NCI-H2171 (cell line): ENCODE measurements at regions not wholly inside any gene's neighbourhood (a gene's known extent, or its start where the extent isn't known, plus 50 kb on each side); places are given as distances from the start of the nearest gene placed in this dataset.

Experiments
- DNase-seq: peaks from one replicate; lab custom pipeline; 2025; lab: John Stamatoyannopoulos, UW

DNA sequence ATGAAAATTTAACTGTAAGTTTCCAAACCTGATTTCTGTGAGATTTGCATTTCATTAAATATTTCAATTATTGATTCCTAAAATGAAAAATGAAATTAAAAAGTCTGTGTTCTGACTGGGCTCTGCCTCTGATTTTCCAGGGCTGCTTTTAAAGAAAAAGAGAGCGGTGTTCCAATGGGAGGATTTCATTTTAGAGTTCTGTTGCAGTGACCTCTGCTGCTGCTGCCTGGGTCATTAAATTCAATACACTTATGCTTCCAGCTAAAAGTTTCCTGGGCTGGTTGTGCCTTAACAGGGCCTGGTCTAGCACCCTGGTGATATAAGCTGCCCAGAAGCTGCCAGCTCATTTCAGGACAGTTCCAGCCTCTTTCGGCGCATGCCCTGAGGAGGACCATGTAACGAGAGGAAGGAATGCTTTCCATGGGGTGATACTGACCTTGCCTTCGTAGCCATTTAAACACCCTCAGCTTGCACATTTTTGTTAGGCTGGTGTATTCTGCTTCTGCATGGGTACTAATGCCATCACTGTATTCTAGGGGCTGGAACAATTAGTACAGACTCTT lies 93.3 kb downstream of the TMEM174 start:
- no peak for DNase-seq

DNA sequence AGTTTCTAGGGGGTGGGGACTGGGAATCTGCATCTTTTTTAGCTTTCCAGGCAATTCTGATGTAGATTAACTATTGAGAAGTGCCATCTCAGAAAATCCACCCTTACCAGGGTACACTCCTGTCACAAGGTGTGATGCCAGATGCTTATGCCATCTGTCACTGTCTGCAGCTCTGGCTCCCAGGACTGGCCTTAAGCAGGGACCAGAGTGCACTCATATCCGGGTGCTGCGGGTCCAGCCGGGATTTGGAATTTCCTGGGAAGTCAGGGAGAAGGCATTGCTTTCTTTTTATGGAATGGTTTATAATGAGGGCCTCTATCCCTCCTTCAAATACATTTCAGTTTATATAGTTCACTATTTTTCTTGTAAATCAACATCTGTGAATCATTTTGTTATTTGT lies 92.6 kb downstream of the TMEM174 start:
- DNase-seq = no peak

DNA sequence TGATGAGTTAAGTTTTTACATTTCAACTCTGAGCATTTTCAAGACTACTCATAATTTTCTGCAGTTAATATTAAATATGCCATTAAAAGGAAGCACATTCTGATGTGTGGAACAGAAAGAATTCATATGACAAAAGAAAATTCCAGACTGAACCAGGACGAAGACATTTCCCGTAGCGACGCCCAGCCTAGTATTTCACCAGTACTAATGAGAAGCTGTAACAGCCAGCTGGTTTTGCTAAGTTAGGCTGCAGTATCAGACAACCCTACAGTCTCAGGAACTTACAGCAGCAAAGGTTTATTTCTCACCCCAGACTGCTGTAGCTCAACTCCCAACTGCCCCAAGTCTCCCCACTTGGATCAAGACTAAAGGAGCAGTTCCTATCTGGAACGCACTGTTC lies 91.6 kb downstream of the TMEM174 start:
- no peak for DNase-seq

DNA sequence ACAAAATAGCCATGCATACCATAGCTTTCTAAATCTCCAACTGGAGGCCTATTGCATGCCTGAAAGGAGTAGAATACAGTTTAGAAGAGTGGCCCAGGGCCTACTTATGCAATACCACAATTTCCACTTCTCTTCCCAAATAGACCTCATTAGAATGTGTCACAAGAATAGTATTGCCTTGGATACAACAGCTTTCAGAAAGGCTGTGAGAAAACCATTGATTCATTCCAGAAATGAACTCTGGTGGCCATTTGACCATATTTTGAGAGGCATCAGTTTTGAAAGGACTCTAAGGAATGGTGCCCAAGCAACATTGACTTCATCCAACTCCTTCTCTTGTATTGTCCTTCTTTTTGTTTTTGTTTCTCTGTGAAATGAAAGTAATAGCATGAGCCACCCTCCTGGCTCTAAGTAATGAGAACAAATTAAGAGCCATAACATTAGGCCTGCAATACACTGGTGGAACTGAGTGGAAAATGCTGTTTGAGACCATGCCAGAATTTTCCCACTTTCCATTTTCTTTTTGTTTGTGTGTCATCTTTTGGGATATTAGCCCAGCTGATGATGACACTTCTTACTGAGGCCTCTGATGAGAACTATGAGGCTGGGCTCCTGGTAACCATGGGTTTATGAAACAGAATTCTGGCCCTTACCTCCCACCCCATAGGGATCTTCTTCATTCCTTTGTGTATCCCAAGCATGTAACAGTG lies 90.2 kb downstream of the TMEM174 start:
- no peak for DNase-seq

DNA sequence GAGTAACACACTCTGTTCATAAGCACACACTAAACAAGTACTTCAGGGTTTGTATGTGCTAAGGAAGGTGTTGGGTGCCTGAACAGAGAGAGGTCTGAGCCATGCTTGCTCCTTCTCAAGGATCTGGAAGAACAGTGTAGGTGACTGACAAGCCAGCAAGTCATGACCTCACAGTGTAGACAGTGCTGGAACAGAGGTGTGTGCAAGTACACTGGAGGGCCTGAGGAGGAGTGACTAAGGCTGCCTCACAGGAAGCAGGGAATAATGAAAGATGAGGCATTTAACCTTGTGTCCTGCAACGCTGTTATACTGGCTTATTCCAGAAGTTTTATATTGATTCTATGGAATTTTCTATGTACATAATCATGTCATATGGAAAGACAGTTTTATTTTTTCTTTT lies 83.9 kb downstream of the TMEM174 start:
- no peak for DNase-seq

DNA sequence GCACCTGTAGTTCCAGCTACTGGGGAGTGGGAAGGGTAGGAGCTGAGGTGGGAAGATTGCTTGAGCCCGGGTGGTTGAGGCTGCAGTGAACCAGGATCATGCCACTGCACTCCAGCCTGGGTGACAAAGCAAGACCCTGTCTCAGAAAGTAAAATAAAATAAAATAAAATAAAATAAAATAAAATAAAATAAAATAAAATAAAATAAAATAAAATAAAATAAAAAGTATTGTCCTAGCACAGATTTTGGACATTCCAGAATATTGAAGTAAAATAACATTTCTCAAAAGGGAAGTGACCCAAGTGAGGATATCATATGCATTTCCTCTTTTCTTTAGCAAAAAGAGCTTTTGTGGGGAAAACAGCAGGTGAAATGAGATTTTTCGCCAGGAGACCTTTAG lies 83.5 kb downstream of the TMEM174 start:
- DNase-seq = no peak

DNA sequence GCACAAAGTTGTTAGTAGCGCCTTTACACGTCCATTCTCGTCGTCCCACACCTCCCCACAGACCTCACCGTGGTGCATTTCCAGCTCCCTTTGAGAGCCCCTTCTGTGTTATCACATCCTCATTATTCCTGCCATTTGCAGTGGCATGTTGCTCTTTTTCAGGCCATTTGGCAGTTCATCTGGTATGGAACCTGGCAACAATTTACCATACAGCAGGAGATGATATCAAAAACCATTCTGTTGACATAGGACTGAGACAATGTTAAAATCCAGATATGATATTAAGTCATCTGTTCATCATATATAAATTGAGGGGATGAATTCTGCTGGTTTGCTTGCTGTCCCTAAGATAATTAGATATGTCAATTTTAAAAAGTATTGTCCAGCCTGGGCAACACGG lies 83.0 kb downstream of the TMEM174 start:
- DNase-seq = no peak

DNA sequence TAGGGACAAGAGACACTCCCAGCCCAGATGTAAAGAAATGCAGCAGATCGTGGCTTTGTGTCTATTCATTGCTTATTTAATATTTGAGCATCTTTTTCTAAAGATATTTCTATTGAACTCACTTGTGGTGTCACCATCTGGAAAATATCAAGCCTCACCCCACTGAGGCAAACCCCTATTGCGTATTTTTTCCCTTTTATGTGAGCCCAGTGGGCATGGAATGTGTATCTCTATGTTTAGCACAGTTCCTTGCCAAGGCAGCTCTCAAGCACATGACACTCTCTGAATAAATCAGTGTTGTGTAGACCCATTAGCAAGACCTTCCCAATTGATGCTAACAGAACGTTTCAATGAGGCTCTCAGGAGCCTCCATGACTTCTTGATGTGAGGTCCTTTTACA lies 81.6 kb downstream of the TMEM174 start:
- no peak for DNase-seq

DNA sequence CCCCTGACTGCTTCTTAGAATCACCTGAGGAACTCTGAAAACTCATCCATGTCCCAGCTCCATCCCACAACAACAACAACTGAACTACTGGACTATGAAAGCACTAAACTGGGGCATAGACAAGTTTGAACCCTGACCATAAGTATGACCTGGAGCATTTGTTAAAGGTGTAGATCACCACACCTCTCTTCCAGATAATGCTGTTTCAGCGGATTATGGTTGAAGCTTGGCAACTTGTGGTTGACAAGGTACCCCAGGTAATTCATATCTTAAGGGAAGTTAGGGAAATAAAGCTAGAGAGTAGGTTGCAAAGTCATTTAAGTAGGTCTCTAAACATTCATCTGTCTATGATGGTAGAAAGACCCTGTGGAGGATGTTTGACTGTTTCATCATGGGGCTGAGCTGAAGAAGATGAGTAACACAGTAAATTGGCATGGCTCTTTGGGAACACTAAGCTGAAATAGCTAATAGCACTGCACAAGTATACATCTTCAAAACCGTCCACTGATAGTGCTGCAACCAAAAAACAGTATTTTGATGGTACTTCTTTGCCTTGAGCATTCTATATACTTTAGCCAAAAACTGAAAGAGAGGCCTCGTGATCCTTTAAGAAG lies 80.2 kb downstream of the TMEM174 start:
- DNase-seq = no peak

DNA sequence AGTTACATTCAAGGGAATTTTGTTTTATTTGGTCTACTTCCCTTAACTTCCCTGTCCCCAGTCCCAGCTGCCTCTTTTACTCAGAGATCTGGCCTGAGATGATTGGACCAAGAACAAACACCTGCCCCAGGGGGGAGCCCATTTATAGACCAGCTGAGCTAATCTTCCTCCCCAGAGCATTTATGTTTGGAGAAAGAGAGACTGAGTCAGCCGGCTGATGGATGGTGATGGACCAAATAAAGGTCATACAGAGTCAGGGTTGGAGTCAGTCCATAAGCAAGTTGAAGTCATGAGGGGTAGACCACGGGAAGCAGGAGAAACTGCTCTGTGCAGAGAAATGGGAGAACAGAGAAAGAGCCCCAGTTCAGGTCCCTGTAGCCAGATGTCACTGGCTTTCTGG lies 77.7 kb downstream of the TMEM174 start:
- no peak for DNase-seq

DNA sequence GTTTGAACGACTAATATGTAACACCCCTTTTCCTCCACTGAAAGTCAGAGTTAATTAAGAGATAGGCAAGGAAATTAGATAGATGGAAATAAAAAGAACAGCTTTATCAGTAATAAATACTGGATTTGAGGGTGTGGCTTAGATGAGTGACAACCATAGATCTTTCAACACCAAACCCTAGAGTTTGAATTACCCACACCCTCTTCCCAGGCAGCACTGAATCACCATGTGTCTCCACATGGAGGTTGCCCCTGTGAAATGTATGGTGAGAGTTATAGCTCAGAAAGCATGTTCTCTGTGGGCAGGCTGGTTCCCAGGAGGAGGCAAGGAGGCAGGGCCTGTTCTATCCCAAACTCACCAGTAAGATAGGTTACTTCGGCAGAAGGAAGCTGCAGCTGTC lies 69.7 kb downstream of the TMEM174 start:
- DNase-seq = no peak

DNA sequence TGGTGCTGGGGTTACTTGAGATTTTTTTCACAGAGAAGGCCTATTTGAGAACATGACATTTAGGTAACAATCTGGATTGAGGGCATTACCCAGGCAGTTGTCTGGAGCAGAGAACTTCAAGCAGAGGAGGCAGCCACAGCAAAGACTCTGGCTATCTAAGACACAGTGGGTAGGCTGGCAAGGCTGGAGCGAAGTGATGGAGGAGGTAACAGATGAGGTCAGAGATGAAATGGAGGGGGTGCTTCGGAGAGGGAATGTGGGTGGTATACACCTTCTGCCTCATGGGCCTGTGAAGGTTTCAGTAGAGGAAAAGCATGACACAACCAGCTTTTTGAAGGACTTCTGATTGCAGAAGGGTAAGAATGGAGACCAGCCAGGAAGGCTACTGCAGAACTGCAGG lies 65.9 kb downstream of the TMEM174 start:
- DNase-seq = no peak

DNA sequence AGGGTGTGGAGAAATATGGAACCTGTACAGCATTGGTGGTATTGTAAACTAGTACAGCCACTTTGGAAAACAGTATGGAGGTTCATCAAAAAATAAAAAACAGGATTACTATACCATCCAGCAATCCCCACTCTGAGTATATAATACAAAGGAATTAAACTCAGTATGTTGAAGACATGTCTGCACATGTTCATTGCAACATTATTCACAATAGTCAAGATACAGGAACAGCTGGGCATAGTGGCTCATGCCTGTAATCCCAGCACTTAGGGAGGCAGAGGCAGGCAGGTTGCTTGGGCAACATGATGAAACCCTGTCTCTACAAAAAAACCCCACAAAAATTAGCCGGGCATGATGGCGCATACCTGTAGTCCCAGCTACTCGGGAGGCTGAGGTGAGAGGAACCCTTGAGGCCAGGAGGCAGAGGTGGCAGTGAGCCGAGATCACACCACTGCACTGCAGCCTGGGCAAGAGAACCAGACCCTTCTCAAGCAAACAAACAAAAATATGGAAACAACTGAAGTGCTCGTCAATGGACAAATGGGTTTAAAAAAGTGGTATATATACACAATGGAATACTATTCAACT lies 63.6 kb downstream of the TMEM174 start:
- DNase-seq = peak; percentile 43

DNA sequence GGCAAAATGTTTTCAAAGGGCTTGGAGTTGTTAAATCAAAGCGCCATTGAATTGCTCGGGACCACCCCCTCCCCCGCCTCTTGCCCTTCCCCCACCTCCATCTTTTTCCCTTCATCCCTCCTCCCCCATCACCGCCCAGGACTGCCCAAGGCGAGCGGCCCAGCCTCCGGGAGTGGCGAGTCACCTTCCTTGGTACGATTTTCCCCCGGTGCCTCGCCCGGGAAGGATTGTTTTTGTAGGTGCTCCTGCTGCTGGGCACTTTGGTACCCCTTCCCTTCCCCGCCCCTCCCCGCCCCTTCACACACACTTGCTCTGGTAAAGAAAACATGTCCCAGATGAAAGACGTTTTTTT lies 61.2 kb downstream of the TMEM174 start:
- DNase-seq = no peak

DNA sequence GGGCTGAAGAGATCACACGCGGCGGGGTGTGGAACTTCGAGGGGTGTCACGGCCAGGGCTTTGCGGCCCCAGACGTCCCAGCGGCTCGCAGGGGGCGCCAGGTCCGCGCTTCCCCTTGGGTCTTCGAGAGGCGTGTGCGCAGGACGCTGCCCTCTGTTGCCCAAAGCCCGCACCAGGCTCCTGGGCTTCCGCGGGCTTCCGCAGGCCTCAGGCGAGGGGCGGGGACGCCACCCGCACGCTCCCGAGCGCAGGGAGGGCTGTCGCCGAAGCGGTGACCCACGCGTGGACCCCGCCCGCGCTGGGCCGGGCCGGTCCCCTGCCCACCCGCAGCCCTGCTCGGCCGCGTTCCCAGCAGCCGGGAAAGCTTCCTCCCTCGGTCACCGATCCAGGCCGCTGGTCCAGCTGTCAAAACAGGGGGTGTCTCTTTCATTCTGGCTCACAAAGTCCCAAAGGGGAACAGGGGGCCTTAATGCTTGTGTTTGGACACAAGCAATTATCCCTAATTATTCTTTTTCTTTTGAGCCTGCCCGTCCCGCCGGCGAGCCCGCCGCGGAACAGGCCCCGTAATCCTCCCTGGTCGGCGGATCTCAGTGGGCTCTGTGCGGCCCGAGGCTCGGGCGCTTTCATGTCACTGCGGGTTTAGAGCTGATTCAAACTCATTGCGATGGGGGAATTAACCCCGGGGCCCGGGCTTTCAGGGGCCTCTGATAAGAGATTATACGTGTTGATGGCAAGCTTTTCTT lies 60.6 kb downstream of the TMEM174 start:
- DNase-seq = no peak

DNA sequence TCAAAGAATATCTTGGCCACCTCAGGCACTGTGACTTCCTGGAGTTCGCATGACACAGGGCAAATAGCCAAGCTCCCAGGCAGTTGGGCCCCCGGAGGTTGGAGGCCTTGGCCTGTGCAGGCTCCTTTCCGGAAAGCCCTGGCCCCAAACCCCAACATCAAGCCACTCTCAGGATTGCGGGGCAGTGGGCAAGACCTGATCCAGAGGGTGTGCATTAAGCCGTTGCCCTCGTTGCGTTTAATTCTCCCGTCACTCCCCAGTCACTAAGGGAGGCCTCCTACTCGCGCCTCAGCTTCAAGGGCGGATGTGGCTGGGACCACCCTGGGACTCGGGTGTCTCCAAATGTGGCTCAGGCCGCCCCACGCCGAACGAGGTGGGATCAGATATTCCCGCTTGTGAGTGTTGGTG lies 60.1 kb downstream of the TMEM174 start:
- no peak for DNase-seq

DNA sequence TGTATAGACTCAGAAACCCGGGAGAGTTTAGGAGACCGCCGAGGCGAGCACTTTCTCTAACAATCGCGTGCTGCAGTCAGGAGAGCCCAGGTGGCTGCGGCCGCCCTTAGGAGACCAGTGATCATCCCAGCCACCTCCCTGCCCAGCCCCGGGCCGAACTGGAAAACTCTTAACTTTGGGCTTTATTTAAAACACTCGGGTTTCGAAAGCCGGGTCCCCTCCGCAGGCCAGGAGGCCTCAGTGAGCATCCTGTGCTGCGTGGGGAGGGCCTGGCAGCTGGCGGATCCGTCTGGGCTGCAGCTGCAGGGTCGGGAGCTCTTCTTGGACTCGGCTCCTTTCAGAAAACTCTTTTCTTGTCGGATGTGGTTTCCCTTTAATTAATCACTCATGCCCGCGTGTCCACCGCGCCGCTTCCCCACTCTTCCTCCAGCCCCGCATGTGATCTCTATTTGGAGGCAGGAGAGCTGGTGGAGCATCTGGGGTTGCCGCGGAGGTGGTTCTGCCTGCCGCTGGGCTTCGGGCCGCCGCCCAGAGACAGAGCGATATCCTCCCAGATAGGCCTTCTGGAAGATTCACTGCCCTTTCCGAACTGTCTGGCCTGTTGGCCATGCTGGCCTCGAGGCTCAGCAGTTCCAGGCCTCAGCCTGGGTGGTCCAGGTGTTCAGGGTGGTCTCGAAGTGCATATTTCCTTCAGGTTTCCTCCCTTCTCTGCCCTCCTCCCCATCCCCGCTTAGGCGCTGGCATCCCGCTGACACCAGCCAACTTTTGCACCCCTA lies 59.5 kb downstream of the TMEM174 start:
- no peak for DNase-seq

DNA sequence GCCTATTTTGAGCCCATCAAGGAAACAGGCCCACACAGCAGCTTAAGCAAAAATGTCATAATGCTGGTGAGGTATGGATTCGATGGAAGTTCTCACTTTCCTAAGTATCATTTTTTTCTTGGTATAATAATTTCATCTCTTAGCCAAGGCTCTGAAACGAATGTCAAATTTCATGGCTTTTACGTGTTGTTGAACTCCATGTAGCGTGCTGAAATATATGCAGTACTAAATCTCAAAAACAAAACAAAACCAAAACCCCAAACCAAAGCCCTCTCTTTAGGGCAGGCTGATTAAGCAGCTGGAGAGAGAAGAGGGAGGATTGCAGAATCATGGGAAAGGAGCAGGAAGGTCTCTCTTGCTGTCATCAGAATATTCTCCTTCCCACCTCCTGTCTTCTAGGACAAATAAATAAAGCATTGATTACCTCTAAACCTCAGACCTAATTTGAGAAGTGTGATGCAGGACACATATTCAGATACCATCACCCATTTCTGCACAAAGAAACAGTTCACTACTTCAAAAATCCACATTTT lies 58.3 kb downstream of the TMEM174 start:
- DNase-seq = no peak

DNA sequence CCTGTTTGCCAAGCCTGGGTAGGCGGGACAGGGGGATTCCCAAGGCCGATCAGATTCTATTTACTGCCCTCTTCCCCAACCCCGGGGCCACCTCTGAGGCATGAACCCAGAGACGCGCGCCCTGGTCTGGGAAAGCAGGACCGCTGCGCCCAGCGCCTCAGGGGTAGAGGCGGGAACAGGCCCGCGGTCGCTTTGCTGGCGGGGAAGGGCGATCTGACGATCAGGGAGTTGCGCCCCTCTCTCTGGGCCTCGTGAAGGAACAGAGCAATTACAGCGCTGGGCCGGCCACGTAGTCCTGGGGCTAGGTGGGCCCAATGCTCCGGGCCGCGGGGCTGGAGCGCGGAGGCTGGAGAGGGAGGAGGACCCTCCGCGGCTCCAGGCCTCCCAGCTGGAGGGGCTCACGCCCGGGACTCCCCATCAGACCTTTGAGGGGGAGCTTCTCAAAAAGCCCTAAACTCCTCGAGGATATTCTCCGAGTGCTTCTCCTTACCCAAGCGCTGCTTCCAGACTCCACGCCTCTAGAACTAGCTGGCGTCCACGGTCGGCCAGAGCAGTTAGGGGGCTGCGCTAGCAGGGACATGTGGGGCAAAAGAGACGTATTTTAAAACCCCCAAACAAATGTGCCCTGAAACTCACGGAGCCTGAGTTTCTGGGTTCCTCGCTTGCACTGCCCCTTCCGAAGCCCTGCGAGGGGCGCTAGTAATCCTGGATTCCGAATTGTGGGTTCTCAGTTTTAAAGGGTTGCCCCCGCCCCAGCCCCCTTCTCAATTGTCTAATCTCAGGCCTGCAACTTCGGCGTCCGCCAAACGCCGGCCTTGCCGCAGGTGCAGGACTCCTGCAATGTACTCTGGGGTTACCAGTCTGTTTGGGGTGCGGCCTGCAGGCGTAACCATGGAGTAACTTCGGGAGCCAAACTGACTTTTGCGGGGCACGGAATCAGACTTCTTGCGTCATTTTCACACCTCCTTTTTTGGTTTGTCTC lies 57.6 kb downstream of the TMEM174 start:
- DNase-seq = no peak

DNA sequence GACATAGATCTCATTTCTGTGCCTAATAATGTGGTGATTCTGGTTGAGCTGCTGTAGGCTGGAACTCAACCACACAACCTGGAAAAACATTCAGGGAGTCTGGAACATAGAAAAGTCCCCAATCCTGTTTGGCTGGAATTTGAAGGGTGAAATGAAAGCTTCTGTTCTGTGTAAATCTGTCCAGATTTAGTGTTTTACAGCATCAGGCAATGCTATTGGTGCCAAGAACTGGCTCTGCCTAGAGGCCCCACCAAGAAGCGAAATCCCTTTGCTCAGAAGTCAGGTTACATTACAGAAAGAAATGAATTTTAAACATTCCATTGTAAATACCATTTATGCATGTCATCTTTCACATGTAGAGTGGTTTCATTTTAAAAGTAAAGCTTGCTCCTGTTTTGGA lies 56.3 kb downstream of the TMEM174 start:
- DNase-seq = no peak

DNA sequence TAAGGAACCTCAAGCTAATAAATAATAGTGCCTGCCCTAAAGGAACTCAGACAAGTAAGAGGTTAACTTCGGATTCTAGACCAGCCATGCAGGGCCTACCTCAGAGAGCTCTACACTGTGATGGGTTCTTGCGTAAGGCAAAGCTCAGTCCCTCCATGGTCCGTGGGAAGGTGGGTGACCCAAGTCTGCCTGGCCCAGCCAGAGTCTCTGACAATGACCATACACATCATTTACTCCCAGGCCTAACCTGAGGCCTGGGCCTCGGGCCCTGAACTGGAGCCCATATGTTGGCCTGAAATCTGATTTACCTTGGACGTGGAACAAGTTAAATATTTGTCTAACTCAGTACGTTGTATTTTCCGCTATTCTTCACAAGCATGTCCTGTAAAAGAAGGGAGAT lies 55.1 kb downstream of the TMEM174 start:
- no peak for DNase-seq
